ENCODE measurements at regions not wholly inside any gene's neighbourhood (a gene's known extent, or its start where the extent isn't known, plus 50 kb on each side); places are given as distances from the start of the nearest gene placed in this dataset.

- TF ChIP-seq CTCF (IDR thresholded peaks at IDR 0.05) (no peak), POLR2A (IDR thresholded peaks at IDR 0.05) (no peak)
Measured at GRCh38 chr18:24914685-24915084, 437.3 kb downstream of the ZNF521 start.

All from testis (tissue), 2 donors.